Middle frontal gyrus (tissue), 1 donor: ENCODE measurements at regions not wholly inside any gene's neighbourhood (a gene's known extent, or its start where the extent isn't known, plus 50 kb on each side); places are given as distances from the start of the nearest gene placed in this dataset.
A peak's percentile ranks its signal among the peaks of the same experiment; 100 is the strongest.
"Not testable (repeated sequence)": the region's sequence is repeated elsewhere in the genome, so short reads cannot be mapped to it uniquely, and the experiment has no call there.

Experiments
- DNase-seq: peaks from one replicate; pipeline ENCODE4 v3.0.0-alpha.2; 2015; ENCODE audit warnings: low spot score; ENCODE audit errors: extremely low spot score

DNA sequence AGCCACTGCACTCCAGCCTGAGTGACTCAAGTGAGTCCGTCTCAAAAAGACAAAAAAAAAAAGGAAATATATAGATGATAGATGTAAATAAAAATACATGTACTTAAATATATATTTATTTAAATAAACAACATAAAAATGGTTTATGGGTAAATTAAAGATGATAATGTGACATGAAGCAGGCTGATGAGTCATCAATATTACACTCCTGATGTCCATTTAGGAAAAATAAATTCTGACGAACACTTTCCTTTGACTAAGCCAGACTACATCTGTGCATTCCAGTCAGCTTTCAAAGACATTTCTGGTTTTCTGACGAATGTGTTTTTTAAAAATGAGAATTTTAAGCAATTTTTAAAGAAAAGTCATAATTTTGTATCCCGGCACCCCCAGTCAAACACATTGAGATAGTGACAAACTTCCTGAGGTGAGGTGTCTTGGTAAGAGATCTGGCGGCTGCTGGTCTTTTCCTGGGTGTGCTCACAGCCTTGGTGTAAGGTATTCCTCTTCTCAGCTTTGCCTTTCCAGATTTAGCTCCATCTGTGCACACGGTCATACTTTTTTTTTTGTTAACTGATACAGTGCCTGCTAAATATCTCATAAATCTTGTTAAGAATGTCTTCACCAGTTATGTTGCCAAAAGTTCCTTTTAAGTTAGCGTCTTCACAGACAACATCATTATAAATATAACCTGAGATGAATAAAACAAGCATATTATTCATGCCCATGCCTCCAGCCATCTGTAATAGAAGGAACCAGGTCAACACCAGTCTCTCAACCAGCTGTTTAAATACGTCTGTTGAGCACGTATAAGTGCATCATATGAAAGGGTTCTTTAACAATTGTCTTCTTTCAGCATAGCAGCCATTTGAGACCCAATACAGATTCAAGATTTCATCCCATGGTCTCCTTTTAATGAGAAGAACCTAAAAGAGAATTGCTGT, 214.5 kb upstream of the PLD5 start:
- DNase-seq = no peak

DNA sequence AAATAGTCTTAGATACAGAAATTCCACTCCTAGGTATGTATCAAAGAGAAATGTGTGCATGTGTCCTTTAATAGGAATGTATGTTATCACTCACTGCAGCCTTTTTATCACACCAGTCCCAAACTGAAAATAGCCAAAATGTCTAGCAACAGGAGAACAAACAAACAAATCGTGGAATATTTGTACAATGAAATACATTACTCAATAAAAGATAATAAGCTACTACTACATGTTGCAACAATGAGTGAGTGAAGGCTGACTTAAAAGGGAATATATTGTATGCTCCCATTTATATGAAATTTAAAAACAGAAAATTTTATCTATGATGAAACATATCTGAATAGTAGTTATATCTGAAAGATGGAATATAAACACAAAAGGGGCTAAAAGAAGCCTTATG, 212.1 kb upstream of the PLD5 start:
- DNase-seq = no peak

DNA sequence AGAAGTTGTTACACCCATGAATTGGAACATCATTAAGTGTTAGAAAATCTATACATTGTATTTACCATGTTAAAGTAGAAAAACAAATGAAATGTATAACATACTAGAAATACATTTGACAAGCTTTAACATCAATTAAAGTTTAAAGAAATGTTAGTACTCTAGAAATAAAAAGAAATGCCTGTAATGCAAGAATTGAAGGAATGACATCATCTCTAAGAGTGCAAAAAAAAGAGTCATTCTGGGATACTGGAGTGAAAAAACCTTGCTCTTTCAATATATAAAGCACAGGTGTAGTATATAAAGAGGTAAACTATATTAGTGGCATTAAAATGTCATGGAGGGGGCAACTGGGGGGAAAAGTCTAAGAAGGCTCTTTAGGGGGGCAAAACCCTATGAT, 210.8 kb upstream of the PLD5 start:
- no peak for DNase-seq

DNA sequence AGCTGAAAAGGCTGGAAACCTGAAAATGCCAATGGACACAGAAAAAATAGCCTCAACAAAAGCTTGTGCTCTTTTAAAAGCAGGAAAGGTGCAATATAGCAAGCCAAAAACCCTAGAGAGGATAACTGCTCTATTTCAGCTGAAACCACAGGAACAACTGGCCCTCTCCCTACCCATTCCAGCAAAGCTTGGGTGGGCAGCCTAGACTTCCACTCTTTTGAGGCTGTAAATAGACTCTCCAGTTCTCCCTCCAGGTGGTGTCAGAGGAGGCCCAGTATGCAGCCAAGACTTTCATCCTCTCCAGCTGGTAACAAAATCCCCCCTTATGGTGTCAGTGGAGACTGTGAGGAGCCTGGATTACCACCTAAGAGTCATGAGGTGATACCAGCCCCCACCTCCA, 206.9 kb upstream of the PLD5 start:
- no peak for DNase-seq

DNA sequence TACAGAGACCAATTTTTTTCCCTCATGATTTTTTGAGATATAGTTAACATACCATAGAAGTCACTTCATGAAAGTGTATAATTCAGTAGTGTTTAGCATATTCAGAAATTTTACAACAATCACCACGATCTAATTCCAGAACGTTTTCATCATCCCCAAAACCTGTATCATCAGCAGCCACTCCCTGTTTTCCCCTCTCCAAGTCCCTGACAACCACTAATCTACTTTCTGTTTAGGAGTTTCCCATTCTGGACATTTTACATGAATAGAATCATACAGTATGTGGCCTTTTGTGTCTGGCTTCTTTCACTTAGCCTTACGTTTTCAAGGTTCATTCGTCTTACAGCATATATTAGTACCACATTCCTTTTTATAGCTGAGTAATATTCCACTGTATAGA, 204.2 kb upstream of the PLD5 start:
- DNase-seq = no peak

DNA sequence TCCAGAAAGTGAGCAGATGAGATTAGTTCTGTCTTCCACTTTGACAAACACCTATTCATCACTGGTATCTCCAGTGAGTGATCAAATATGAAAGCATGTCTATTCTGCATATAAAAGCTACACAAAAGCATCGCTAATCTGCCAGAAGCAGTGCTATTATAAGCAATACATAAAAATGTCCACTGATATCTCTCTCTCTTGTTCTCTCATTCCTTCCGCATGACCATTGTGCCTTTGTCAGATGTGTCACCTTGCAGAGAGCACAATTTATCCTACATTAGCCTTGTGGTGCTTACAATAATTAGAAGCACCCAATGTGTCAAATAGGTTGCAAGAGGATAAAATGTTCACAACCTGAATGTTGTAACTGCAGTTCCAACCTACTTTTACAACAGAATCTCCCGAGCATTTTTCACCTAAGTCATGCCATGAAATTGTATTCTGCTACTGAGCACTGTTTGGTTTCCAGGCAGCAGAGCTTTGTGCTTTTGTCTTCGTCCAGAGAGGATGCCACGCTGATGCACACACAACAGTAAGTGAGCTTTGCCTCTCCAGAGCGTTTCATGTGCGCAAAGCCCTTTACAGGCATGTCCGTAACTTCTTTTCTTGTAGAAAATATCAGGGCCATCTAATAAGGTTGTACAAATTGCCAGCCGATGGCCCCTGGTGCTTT, 198.7 kb upstream of the PLD5 start:
- DNase-seq = no peak

DNA sequence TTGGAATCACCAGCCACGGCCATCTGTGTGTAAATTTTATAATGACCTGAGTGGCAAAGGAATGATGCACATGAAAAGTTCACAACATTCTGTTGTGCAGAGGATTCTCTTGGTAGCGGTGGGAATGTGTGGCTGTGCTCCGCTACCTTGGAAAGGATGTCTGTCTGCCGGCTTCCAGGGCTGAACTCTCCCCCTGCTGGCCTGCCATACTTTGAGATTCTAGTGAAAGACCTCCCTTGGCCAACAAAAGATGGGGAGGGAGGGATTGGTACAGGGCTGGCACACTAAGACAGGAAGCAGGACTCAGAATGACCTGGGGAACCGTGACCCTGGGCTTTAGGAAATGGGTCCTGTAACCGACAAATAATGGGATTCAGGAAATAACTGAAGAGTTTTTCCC, 194.5 kb upstream of the PLD5 start:
- DNase-seq = no peak

DNA sequence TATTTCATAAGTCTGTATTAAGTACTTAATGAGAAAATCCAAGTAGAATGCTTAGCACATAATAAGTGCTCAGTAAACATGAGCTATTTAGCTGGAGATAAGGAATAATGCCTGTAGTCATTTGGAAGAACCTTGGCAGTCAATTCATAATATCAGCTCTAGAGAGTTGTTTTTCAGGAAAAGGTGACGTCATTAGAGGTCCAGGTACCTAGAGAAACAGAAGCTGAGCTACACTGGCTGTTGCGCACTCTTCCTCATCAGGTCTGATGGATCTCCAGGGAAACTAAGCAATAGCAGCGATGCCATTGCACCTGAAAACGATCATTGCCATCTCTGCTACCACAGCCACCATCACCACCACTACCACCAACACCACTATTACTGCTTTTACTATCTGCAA, 187.8 kb upstream of the PLD5 start:
- no peak for DNase-seq

DNA sequence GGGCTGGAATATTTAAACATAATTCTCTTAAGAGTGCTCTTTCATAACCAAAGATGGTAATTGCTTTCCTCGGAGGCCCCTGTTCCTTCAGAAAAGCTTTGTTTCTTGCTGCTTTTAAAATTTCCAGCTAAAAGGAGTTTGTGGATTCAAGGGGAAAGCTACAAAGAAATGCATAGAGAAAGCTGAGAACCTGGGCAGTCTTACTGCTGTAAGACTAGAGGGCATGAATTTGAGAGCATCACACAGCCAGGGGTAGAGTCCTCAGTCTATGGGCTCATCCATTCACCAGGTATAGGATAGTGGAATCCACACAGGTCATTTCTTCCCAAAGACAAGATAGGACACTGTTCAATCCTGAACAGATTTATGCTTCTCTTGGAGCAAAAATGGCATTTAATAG, 186.3 kb upstream of the PLD5 start:
- no peak for DNase-seq

DNA sequence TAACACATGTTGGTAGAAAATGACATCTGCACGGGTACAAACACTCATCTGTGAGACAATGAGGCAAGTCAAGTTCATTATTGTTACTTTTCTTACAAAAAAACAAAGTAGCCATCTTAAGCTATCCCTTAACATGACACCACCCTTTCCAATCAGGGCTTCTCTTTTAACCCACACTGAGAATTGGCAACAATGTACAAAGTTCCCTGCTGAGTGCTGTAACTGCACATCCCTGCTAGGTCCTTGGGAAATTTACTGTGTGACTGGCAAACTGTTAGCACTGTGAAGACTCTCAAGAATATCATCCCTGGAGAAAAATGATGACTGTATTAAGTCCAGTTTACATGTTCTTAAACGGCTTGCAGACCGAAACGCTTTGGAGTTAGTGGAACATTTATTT, 185.8 kb upstream of the PLD5 start:
- DNase-seq = no peak

DNA sequence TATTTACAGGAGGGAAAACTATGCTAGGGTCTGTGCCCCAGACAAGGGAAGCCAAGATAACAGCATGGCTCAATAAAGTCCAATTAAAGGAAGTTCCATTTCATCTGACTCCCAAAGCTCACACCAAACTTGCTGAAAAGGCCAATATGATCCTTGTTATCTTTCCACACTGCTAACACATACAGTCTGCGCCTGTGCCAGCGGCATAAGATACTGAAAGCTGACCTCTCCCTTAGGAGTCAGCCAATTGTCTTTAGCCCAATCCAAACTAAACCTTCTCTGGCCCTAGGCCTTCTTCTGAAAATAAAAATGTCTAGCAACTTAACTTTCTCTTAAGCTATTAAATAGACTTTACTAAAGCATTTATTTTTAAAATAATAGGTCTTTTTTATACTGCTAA, 179.0 kb upstream of the PLD5 start:
- DNase-seq = no peak

DNA sequence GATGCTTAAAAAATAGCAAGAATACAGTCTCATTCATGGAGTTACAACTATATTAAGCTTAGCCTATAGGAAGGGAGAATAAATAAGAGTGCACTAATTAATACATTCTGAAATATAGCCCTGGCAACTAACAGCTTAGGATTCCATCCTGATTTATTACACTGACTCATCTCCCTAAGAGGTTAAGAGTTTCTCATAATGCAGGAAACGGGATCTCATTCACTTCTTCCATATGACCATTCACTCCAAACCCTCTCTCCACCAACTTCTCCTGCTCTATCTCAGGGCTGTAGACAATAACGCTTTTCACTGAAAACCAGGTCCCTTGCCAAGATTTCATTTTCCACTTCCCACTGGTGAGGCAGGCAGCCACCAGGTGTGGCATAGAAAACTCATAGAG, 168.5 kb upstream of the PLD5 start:
- DNase-seq = no peak

DNA sequence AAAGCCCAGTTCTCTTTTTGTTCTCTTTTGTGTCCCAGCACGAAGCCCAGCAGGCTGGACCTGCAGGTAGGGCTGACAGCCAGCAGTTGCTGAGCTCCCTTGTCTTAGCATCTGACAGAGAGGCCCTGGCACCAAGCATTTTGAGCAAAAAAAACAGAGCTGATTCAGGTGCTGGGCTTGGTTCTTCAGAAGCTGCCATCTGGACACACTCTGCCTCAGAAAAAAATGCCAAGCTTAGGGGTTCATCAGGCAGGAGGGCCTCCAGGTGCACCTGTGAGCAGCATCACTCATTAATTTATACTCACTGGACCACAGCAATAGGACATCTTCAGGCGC, 167.1 kb upstream of the PLD5 start:
- no peak for DNase-seq

DNA sequence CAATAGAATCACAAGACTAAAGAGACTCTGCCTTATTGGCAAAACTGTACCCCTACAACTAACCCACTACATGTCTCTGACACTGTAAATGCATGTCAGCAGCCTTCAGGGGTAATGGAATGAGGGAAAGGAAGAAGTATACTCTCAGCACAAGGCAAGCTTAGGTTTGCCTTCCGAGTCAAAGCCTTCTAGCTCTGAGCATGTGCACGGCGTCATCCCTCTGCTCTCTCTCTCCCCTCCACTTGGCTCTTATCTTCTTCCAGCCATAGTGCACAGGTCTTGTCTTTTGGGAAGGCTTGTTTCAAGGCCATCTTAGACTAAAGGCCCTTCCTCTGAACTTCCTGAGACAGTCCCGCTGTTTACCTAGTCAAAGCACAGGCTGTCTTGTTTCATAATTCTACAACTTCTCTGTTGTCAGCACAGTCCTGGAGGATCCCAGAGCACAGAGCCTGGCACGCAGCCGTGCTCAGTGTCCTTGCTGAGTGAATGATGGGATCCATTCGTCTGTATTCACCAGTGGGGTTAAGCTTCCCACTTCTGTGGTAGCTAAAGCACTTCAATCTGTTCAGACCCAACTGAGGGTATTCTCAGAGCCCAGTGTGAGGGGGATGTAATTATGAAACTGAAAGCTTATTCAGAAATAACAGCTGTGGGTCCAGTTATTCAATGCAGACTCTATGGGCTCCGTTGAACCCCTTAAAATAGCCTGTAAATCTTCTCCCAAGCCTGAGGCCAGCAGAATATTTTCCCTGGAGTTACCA, 166.5 kb upstream of the PLD5 start:
- DNase-seq = no peak

DNA sequence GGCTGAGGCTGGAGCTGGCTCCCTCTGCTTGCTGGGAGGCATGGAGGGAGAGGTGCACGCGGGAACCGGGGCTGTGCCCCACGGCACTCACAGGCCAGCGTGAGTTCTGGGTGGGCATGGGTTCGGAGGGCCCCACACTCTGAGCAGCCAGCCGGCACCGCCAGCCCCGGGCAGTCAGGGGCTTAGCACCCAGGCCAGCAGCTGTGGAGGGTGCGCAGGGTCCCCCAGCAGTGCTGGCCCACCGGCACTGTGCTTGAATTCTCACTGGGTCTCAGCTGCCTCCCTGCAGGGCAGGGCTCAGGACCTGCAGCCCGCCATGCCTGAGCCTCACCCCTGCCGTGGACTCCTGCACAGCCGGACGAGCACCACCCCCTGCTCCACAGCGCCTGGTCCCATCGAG, 164.9 kb upstream of the PLD5 start:
- no peak for DNase-seq

DNA sequence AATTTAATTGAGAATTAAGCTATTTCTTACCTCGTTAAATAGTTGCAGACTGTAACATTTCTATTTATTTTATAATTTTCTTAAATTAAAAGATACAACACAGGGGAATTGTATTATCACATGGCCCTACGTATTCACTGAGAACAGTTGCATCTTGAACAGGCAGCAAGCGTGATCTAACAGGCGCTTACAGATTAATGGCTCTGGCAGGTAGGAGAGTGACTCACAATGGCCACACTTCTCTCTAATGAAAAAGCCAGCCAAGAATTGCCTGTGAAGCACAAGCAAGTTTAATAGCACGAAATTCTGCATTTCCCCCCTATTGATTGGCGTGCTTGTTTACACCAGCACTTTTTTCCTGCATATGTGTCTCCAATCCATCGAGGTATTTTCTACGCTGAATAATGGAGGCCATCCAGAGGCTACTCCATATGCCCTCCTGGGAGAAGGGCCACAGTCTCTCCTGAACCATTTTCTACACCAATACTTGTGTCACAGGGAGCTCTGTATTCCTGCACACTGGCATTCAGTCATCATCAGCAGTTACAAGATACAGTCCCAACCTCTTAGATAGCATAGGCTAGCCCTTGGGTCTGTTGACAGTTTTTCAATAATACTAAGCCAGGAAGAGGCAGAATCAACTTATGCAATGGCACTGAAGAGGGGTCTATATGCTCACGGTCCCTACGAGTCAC, 150.6 kb upstream of the PLD5 start:
- DNase-seq = no peak

DNA sequence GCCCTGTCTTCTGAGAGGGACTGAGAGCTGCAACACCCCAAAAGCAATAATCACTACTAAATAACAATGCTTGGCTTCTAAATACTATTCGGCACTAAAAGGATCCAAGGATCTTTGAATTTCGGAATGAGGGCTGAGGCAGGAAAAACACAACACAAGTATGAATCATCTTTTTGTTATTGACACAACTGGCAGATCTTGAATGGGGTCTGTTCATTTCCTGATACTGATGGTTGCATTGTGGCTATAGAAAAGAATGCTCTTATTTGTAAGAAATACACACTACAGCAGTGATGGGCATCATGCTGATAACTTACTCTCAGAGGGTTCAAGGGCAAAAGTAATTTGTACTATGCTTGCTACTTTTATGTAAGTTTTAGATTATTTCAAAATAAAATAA, 149.2 kb upstream of the PLD5 start:
- DNase-seq = peak; percentile 9

DNA sequence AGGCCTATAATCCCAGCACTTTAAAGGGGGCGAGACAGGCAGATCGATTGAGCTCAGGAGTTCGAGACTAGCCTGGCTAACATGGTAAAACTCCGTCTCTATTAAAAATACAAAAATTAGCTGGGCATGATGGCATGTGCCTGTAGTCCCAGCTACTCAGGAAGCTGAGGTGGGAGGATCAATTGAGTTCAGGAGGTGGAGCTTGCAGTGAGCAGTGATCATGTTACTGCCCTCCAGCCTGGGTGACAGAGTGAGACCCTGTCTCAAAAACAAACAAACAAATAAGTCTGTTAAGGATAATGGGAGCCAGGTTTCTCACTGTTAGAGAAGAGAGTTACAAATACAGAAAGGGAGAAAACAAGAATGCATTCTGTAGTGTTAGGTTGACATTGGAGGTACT, 148.7 kb upstream of the PLD5 start:
- DNase-seq = not testable (repeated sequence)

DNA sequence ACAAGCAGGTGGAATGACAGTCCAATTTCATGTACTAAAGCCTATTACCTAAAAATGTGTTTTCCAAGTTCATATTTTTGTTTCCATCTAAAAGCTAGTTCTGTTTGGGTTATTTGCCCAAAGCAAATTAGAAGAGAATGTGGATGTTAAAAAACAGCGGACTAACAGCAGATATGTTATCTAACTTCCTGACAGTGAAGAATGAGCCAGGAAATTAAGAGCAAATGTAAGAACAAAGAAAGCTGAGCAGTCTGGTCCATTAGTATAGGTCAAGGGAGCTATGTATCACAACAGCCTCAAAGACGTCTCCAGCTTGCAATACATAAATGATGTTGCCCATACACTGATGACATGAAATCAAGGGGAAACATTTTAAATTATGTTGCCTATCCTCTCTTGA, 145.5 kb upstream of the PLD5 start:
- DNase-seq = no peak

DNA sequence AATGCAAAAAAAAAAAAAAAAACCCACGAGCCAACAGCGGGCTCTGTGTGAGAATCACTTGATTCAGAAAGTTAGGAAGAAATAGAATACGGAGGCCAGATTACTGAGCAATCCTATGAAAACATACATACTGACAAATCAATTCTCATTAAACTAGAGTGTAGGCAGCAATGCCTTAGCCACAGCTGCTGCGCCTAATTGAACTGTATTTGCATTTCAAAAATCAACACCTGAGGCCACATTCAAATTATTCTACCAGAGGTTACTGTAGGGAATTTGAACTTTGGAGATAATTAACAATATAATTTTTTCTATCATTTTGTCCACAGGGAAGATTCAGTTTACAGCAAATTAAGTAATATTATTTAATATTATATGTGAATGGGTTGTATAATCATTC, 138.4 kb upstream of the PLD5 start:
- DNase-seq = no peak

DNA sequence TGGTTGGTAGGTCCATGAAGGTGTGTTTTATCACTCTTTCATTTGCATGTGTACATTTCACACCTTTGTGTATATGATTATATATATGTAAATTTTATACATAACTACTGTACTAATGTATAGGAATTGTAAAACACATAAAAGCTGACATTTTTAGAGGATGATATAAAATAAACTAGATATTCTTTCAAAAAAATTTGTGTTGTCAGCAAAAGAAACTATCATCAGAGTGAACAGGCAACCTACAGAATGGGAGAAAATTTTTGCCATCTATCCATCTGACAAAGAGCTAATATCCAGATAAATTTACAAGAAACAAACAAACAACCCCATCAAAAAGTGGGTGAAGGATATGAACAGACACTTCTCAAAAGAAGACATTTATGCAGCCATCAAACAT, 129.3 kb upstream of the PLD5 start:
- DNase-seq = not testable (repeated sequence)

DNA sequence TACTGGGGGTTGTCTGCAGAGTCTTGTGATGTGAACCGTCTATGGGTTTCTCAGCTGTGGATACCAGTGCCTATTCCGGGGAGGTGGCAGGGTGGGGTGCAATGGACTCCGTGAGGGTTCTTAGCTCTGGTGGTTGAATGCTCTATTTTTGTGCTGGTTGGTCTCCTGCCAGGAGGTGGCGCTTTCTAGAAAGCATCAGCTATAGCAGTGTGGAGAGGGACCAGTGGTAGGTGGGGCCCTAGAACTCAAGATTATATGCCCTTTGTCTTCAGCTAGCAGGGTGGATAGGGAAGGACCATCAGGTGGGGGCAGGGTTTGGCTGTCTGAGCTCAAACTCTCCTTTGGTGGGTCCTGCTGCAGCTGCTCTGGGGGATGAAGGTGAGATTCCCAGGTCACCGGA, 127.3 kb upstream of the PLD5 start:
- DNase-seq = no peak
